ENCODE measurements at regions not wholly inside any gene's neighbourhood (a gene's known extent, or its start where the extent isn't known, plus 50 kb on each side); places are given as distances from the start of the nearest gene placed in this dataset.

- H3K9ac ChIP-seq (replicated peaks; ENCODE audit: extremely low read depth, insufficient read depth, low read length) = no peak overlapping the region
- no peak for TF ChIP-seq MAX (IDR thresholded peaks at IDR 0.05; ENCODE audit: insufficient read depth, insufficient read length)
- peak; percentile 21 for TF ChIP-seq GATA2 (IDR thresholded peaks at IDR 0.05; ENCODE audit: insufficient read depth, insufficient read length, low read depth, low read length)
- TF ChIP-seq EZH2 (IDR thresholded peaks at IDR 0.05; ENCODE audit: borderline replicate concordance, low read depth, low read length, severe bottlenecking) = no peak
- H3K27ac ChIP-seq (ENCODE audit: insufficient read depth, low read depth, low read length) = no peak overlapping the region
- H3K79me2 ChIP-seq (ENCODE audit: control insufficient read depth, insufficient read depth, low read length) = no peaks in the 10 kb centered on the region
- FAIRE-seq = no peak
- H3K27me3 ChIP-seq (ENCODE audit: control insufficient read depth in 2 of 2, insufficient read depth in 2 of 2, low read length in 2 of 2) = no peaks in the 10 kb centered on the region
- intact Hi-C loops (cut with micrococcal nuclease) = no loop called here
- CTCF ChIA-PET = no interaction called here
- DNase-seq (ENCODE audit: low read depth, low spot score) = no peak
- H4K20me1 ChIP-seq (replicated peaks; ENCODE audit: control insufficient read depth, extremely low read depth, insufficient read depth, low read length) = no peaks in the 10 kb centered on the region
- BruUV-seq (replicated peaks) = no TSS peak
- H3K4me1 ChIP-seq (ENCODE audit: control insufficient read depth, extremely low read depth, insufficient read depth, low read length) = peaks cover 37% of the 10 kb centered on the region
- no peak overlapping the region for H3K4me3 ChIP-seq (replicated peaks in 1 of 3; ENCODE audit: insufficient read depth in 1 of 3, low read depth in 1 of 3, low read length in 3 of 3)
- H3K9me1 ChIP-seq (replicated peaks; ENCODE audit: control insufficient read depth, extremely low read depth, insufficient read depth, low read length) = no peaks in the 10 kb centered on the region
- no peak overlapping the region for H3K4me2 ChIP-seq (ENCODE audit: insufficient read depth, low read length)
- no peak overlapping the region for H2AFZ ChIP-seq (ENCODE audit: low read depth, low read length)
- POLR2A ChIA-PET = no interaction called here
- H3K9me3 ChIP-seq (replicated peaks; ENCODE audit: control insufficient read depth, insufficient read depth, low read length) = no peaks in the 10 kb centered on the region
- H3K36me3 ChIP-seq (ENCODE audit: control insufficient read depth in 2 of 2, extremely low read depth in 1 of 2, insufficient read depth in 2 of 2, low read length in 2 of 2) = no peaks in the 10 kb centered on the region
- dilution Hi-C loops (cut with MboI; ENCODE audit: extremely low pct_ligation_motif_present, low sequenced_read_pairs) = no loop called here
Measured at GRCh38 chr3:24591661-24592555, 97.3 kb upstream of the THRB start.

- Histone ChIP-seq H3K27me3 (ENCODE audit: control insufficient read depth in 2 of 2, insufficient read depth in 2 of 2, low read length in 2 of 2) (no peaks in the 10 kb centered on the region), H3K4me2 (ENCODE audit: insufficient read depth, low read length) (no peak overlapping the region)
- no peak for FAIRE-seq
Measured at GRCh38 chr3:24594161-24594560, 99.5 kb upstream of the THRB start.

More at GRCh38 chr3:24594161-24594560, 99.5 kb upstream of the THRB start:
- Histone ChIP-seq H3K36me3 (ENCODE audit: control insufficient read depth in 2 of 2, extremely low read depth in 1 of 2, insufficient read depth in 2 of 2, low read length in 2 of 2) (no peaks in the 10 kb centered on the region), H3K9me3 (replicated peaks; ENCODE audit: control insufficient read depth, insufficient read depth, low read length) (no peaks in the 10 kb centered on the region), H3K9ac (replicated peaks; ENCODE audit: extremely low read depth, insufficient read depth, low read length) (no peak overlapping the region), H3K4me3 (replicated peaks in 1 of 3; ENCODE audit: insufficient read depth in 1 of 3, low read depth in 1 of 3, low read length in 3 of 3) (no peak overlapping the region), H4K20me1 (replicated peaks; ENCODE audit: control insufficient read depth, extremely low read depth, insufficient read depth, low read length) (no peaks in the 10 kb centered on the region), H2AFZ (ENCODE audit: low read depth, low read length) (no peak overlapping the region), H3K9me1 (replicated peaks; ENCODE audit: control insufficient read depth, extremely low read depth, insufficient read depth, low read length) (no peaks in the 10 kb centered on the region), H3K79me2 (ENCODE audit: control insufficient read depth, insufficient read depth, low read length) (no peaks in the 10 kb centered on the region), H3K4me1 (ENCODE audit: control insufficient read depth, extremely low read depth, insufficient read depth, low read length) (peaks cover 34% of the 10 kb centered on the region), H3K27ac (ENCODE audit: insufficient read depth, low read depth, low read length) (no peak overlapping the region)
- intact Hi-C loops (cut with micrococcal nuclease) = no loop called here
- ChIA-PET POLR2A (no interaction called here), CTCF (no interaction called here)
- no TSS peak for BruUV-seq (replicated peaks)
- no peak for DNase-seq (ENCODE audit: low read depth, low spot score)
- dilution Hi-C loops (cut with MboI; ENCODE audit: extremely low pct_ligation_motif_present, low sequenced_read_pairs) = no loop called here
- no peak for TF ChIP-seq POLR2A (IDR thresholded peaks at IDR 0.05; ENCODE audit: low read depth, low read length)
- TF ChIP-seq GATA2 (IDR thresholded peaks at IDR 0.05; ENCODE audit: insufficient read depth, insufficient read length, low read depth, low read length) = no peak
- no peak for TF ChIP-seq CTCF (IDR thresholded peaks at IDR 0.05; ENCODE audit: extremely low read depth in 1 of 2, insufficient read depth in 1 of 2, low read depth in 1 of 2, low read length in 2 of 2)
- no peak for TF ChIP-seq POLR2AphosphoS5 (IDR thresholded peaks at IDR 0.05; ENCODE audit: insufficient read depth, low read depth, low read length)
- no peak for TF ChIP-seq EZH2 (IDR thresholded peaks at IDR 0.05; ENCODE audit: borderline replicate concordance, low read depth, low read length, severe bottlenecking)
- TF ChIP-seq JUN (IDR thresholded peaks at IDR 0.05; ENCODE audit: borderline replicate concordance, insufficient read depth, insufficient read length, low read depth) = no peak
- no peak for TF ChIP-seq MYC (IDR thresholded peaks at IDR 0.05; ENCODE audit: low read depth, low read length)
- no peak for TF ChIP-seq FOS (IDR thresholded peaks at IDR 0.05; ENCODE audit: borderline replicate concordance, insufficient read depth, low read length)
- TF ChIP-seq MAX (IDR thresholded peaks at IDR 0.05; ENCODE audit: insufficient read depth, insufficient read length) = no peak

All from endothelial cell of umbilical vein (primary cell).